NT2/D1 (cell line): ENCODE measurements at regions not wholly inside any gene's neighbourhood (a gene's known extent, or its start where the extent isn't known, plus 50 kb on each side); places are given as distances from the start of the nearest gene placed in this dataset.

Experiments used
- YY1 ChIP-seq: IDR thresholded peaks from 2 replicates; pipeline ENCODE4 v1.6.1; 2011; ENCODE audit not compliant: insufficient read length, insufficient read depth
- ZNF274 ChIP-seq: IDR thresholded peaks from 2 replicates; pipeline ENCODE4 v1.6.1; 2011; ENCODE audit warnings: mild to moderate bottlenecking, low read depth, low read length

DNA sequence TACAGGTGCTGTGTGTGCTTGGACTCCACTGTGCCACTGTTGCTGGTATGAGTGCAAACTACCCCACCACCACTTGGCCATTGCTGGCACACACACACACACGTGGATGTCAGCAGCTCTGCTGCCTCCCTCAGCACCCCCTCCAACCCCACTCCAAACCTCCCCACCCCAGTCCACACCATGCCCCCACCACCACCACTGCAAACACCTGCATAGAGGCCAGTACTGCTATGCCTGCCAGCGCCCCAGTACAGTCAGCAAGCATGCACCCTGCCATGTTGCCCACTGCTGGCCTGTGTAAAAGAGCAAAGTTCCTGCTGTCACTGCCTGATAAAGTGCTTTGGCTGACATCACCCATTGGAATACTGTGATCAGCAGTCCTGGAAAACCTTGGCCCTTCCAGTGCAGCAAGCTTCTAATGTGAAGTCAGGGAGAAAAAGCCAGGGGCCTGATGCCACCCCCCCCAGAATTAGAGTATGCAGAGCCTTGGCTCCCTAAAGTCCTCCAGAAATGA is 519.2 kb upstream of the PCDH15 start:
- TF ChIP-seq ZNF274: no peak
- TF ChIP-seq YY1: no peak
